ENCODE measurements at regions not wholly inside any gene's neighbourhood (a gene's known extent, or its start where the extent isn't known, plus 50 kb on each side); places are given as distances from the start of the nearest gene placed in this dataset.

GRCh38 chr1:5298376-5298775 lies 644.0 kb downstream of the AJAP1 start:
- TF ChIP-seq EZH2phosphoT487 (IDR thresholded peaks at IDR 0.05; ENCODE audit: borderline replicate concordance, low read length) (no peak), EZH2 (IDR thresholded peaks at IDR 0.05; ENCODE audit: low read length, unreplicated experiment) (no peak)
- TF ChIP-seq, protein P1, sequence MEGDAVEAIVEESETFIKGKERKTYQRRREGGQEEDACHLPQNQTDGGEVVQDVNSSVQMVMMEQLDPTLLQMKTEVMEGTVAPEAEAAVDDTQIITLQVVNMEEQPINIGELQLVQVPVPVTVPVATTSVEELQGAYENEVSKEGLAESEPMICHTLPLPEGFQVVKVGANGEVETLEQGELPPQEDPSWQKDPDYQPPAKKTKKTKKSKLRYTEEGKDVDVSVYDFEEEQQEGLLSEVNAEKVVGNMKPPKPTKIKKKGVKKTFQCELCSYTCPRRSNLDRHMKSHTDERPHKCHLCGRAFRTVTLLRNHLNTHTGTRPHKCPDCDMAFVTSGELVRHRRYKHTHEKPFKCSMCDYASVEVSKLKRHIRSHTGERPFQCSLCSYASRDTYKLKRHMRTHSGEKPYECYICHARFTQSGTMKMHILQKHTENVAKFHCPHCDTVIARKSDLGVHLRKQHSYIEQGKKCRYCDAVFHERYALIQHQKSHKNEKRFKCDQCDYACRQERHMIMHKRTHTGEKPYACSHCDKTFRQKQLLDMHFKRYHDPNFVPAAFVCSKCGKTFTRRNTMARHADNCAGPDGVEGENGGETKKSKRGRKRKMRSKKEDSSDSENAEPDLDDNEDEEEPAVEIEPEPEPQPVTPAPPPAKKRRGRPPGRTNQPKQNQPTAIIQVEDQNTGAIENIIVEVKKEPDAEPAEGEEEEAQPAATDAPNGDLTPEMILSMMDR (conservative IDR thresholded peaks at IDR 0.05; ENCODE audit: low read depth, low read length), result no peak
